ENCODE measurements at regions not wholly inside any gene's neighbourhood (a gene's known extent, or its start where the extent isn't known, plus 50 kb on each side); places are given as distances from the start of the nearest gene placed in this dataset.

GRCh38 chr6:105781248-105781647 is 304.9 kb upstream of the PRDM1 start:
- Histone ChIP-seq H3K27ac (ENCODE audit: low read depth in 2 of 2, low read length in 1 of 2) (no peak overlapping the region), H3K27me3 (ENCODE audit: insufficient read depth) (no peaks in the 10 kb centered on the region), H3K4me3 (ENCODE audit: low read depth in 2 of 2, low read length in 1 of 2) (no peak overlapping the region), H3K9ac (no peak overlapping the region), H3K4me2 (no peak overlapping the region), H3K9me3 (no peaks in the 10 kb centered on the region), H2AFZ (ENCODE audit: low read depth) (no peak overlapping the region), H3K36me3 (replicated peaks in 1 of 2; ENCODE audit: control insufficient read depth in 1 of 2, insufficient read depth in 2 of 2, low read length in 1 of 2) (no peaks in the 10 kb centered on the region), H4K20me1 (ENCODE audit: insufficient read depth) (no peaks in the 10 kb centered on the region), H3K9me2 (no peaks in the 10 kb centered on the region), H3K4me1 (ENCODE audit: control insufficient read depth in 1 of 2, insufficient read depth in 2 of 2, low read depth in 1 of 2, low read length in 1 of 2) (no peaks in the 10 kb centered on the region), H3F3A (replicated peaks; ENCODE audit: insufficient read depth) (no peaks in the 10 kb centered on the region), H3K79me2 (ENCODE audit: insufficient read depth) (no peaks in the 10 kb centered on the region)
- WGBS (ENCODE audit: low lambda C conversion rate), result 44% methylated on average over 6 of the region's 7 CpGs
- ChIA-PET POLR2A (no interaction called here), CTCF (no interaction called here)
- DNase-seq, result no peak
- TF ChIP-seq EP300 (IDR thresholded peaks at IDR 0.05; ENCODE audit: borderline replicate concordance in 1 of 2, low read depth in 1 of 2, low read length in 1 of 2) (no peak), RCOR1 (IDR thresholded peaks at IDR 0.05; ENCODE audit: low read length) (no peak), CHD2 (IDR thresholded peaks at IDR 0.05; ENCODE audit: low read length, partially characterized antibody) (no peak), MXI1 (IDR thresholded peaks at IDR 0.05; ENCODE audit: low read depth, low read length) (no peak), YY1 (IDR thresholded peaks at IDR 0.05; ENCODE audit: low read depth) (no peak), ELF1 (IDR thresholded peaks at IDR 0.05) (no peak), SIN3A (IDR thresholded peaks at IDR 0.05; ENCODE audit: borderline replicate concordance, low read depth, low read length) (no peak), GATA2 (CRISPR knock-in tag; IDR thresholded peaks at IDR 0.05) (no peak), TAF1 (IDR thresholded peaks at IDR 0.05; ENCODE audit: borderline replicate concordance, low read depth, low read length) (no peak), JUND (IDR thresholded peaks at IDR 0.05) (no peak), SMC3 (IDR thresholded peaks at IDR 0.05; ENCODE audit: low read depth, low read length) (no peak), RXRA (IDR thresholded peaks at IDR 0.05; ENCODE audit: borderline replicate concordance, low read depth) (no peak), CTCF (IDR thresholded peaks at IDR 0.05) (no peak)

- no peak overlapping the region for H3K4me3 ChIP-seq (ENCODE audit: low read depth in 2 of 2, low read length in 1 of 2)
- H3K27me3 ChIP-seq (ENCODE audit: insufficient read depth), result no peaks in the 10 kb centered on the region
- H3K4me1 ChIP-seq (ENCODE audit: control insufficient read depth in 1 of 2, insufficient read depth in 2 of 2, low read depth in 1 of 2, low read length in 1 of 2), result no peaks in the 10 kb centered on the region
- no peak for DNase-seq
- no peaks in the 10 kb centered on the region for H3K9me2 ChIP-seq
- no peak overlapping the region for H3K9ac ChIP-seq
- no peaks in the 10 kb centered on the region for H3K36me3 ChIP-seq (replicated peaks in 1 of 2; ENCODE audit: control insufficient read depth in 1 of 2, insufficient read depth in 2 of 2, low read length in 1 of 2)
- 64% methylated on average over 12 of the region's 12 CpGs for WGBS (ENCODE audit: low lambda C conversion rate)
- H3K79me2 ChIP-seq (ENCODE audit: insufficient read depth), result no peaks in the 10 kb centered on the region
- H3F3A ChIP-seq (replicated peaks; ENCODE audit: insufficient read depth), result no peaks in the 10 kb centered on the region
- TF ChIP-seq POLR2AphosphoS5 (IDR thresholded peaks at IDR 0.05; ENCODE audit: low read depth, low read length), result no peak
- no peak for TF ChIP-seq EP300 (IDR thresholded peaks at IDR 0.05; ENCODE audit: borderline replicate concordance in 1 of 2, low read depth in 1 of 2, low read length in 1 of 2)
- no peak for TF ChIP-seq MAX (IDR thresholded peaks at IDR 0.05; ENCODE audit: low read depth)
- TF ChIP-seq FOSL2 (IDR thresholded peaks at IDR 0.05; ENCODE audit: borderline replicate concordance, low read depth), result no peak
- no peak for TF ChIP-seq MXI1 (IDR thresholded peaks at IDR 0.05; ENCODE audit: low read depth, low read length)
- TF ChIP-seq CTCF (IDR thresholded peaks at IDR 0.05), result no peak
- H3K4me2 ChIP-seq, result no peak overlapping the region
- CTCF ChIA-PET, result no interaction called here
- peaks cover 2% of the 10 kb centered on the region; the same call in 1 of the 2 replicates for H3K9me3 ChIP-seq
- no peak overlapping the region for H2AFZ ChIP-seq (ENCODE audit: low read depth)
- H3K27ac ChIP-seq (ENCODE audit: low read depth in 2 of 2, low read length in 1 of 2), result no peak overlapping the region
- no peaks in the 10 kb centered on the region for H4K20me1 ChIP-seq (ENCODE audit: insufficient read depth)
- POLR2A ChIA-PET, result no interaction called here
Observed at GRCh38 chr6:105780146-105780860, 305.8 kb upstream of the PRDM1 start.
